NCI-H1105 treated with DMSO at 0.1 percent for 48 hours (cell line): ENCODE measurements at regions not wholly inside any gene's neighbourhood (a gene's known extent, or its start where the extent isn't known, plus 50 kb on each side); places are given as distances from the start of the nearest gene placed in this dataset.

ENCODE experiments used
- DNase-seq: peaks from one replicate; lab custom pipeline; 2025; lab: John Stamatoyannopoulos, UW

DNA sequence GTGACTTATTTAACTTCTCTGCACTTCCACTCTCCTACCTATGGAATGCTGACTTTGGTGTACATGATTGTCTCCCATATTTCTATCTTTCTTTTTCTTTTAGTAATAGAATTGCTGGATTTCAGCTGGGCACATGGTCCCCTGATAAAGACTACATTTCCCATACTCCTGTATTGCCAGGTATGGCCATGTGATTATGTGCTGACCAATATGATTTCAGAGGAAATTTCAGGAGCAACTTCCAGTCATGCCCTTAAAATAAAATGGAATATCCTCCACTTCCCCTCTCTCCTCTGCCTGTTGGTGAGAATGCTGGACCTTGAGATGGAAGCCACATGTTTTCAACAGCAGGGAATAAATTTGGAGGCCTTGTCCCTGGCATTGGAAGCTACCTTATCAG lies 130.7 kb upstream of the IGSF21 start:
- DNase-seq, result no peak

DNA sequence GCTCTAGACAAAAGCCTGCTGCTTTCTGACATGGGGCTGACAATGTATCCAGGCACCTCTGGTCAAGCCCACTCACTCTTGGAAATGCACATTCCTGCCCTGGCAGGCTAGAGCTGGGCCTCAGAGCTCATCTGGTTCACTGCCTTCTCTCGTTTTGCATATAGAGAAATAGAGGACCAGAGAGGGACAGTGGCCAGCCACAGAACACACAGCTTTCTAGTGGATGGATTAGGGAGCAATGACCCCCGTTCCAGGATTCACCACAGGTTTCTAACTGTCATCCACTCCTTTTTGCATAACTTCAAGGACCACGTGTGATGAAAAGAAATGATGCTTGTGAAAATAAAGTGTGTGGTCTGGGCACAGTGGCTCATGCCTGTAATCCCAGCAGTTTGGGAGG lies 129.6 kb upstream of the IGSF21 start:
- DNase-seq, result no peak

DNA sequence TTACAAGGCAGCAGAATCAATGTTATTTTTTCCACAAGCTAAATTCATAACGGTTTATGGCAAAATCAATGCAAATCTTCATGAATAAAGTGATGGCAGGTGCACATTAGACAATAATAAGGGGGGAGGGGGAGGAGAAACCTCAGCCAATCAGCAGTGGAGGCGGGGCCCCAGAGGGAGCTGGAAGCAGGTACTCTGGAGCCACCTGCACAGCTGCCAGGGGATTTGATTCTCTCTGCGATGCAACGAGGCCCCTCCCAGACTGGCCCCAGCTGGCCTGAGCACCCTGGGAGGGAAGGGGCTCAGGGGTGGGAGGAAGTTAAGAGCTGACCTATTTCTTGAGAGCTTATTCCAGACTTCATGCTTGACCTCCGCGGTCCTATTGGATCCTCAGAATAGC lies 127.8 kb upstream of the IGSF21 start:
- peak; percentile 95 for DNase-seq

DNA sequence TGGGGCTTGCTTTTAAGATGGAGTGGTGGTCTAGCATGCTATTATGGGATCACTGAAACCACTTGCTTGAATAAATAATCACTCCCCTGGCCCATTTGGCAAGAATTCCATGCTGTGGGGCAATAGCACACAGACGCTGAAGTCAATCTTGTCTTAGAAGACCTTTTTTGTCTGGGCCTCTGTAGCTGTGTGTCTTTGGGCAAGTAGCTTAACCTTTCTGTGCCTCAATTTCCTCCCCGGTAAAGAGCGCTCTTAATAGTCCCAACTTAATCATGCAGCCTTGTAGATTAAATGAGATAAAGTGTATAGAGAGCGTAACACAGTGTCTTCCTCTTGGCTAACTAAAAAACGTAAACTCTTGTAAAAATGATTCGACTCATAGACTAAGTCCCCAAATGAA lies 125.4 kb upstream of the IGSF21 start:
- no peak for DNase-seq

DNA sequence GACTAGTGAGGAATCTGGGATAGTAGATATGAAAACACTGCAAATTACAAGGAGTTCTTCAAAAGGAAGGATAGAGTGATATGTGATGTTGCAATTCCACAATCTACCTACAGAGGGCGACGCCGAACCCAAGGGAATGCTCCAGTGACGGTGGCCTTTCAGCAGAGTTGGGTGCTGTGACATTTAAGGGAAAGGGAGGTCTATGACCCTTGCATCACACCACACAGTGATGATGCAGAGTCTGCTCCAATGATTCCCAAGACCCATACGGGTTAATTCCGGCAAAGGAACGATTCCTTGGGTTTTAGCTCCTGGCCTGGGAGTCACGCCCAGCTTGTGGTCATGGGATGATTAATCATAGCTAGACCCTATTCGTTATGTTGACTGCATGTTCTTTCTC lies 123.0 kb upstream of the IGSF21 start:
- peak; percentile 13 for DNase-seq

DNA sequence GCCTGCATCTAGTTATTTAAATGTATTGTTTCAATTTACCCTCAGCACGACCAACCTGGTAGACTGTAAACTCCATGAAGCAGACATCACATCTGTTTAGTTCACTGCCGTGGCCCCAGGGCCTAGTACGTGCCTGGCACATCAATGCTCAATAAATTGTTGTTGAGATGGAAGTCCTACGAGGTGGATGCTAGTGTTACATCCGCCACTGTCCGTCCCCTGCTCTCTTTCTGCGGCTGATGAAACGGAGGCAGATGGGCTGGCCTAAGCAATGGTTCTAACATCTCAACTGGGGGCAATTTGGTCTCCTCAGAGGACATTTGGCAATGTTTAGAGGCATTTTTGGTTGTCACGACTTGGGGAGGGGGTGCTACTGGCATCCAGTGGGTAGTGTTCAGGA lies 121.4 kb upstream of the IGSF21 start:
- no peak for DNase-seq

DNA sequence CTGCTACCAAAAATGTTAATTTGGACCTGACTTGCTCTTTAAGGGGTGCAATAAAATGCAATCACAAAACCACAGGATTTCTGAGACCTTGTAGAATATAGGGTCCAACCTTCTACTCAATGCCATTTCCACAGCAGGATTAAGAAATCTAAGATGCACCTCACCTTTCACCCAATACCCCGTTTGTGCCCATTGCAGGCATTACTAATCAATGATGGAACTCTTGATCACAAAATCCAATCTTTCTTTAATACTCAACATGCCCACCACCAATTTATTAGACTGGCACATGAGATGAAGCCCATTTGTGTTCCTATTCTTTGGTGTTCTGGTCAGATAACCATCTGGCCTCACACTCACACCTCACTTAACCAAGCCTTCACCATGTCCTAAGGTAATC lies 117.2 kb upstream of the IGSF21 start:
- no peak for DNase-seq

DNA sequence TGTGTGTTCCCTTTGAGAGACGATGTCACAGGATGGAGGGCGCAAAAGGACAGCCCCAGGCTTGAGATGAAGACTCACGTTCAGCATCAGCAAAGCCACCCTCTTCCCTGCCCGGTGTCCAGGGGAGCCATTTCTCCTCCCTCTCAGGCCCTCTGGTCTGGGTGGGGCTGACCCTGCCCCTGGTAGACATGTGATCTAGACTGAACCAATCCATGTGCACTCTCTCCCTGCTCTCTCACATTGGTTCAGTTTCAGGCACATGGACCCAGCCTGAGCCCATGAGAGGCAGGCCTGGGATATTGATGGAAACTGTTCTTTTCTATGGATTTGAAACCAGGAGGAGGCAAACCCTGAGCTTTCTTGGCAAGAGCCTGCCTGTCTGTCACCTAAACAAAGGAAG lies 115.6 kb upstream of the IGSF21 start:
- no peak for DNase-seq

DNA sequence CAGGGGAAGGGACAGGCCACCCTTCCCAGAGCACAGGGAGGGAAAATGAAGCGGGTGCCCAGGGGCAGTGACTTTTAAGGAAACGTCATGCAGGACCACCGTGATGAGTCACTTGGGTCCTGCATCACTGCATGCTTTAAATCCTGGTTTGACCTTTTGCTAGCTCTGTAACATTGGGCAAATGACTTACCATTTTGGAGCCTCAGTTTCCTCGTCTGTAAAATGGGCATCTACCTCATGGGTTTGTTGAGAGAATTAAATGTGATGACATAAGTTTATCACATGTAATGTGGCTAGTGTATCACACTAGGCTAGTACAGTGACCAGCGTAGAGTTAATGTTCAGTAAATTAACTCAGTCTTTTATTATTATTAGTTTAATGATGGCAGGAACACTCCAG lies 114.8 kb upstream of the IGSF21 start:
- no peak for DNase-seq

DNA sequence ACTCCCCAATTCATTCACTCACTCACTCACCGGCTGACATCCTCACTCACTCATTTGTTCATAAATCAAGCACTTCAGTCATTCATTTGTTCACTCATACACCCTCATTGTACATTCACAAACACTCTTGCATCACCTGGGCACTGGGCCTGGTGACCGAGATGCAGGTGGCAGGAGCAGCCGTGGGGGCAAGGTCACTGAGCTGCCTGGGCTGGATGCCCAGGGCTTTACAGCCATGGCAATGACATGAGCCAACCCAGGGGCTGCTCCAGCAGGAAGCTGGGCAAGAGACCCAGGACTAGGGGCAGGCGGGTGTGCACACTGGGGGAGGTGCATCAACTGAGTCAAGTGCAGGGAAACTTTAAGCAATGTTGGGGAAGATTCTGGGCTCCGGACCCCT lies 113.6 kb upstream of the IGSF21 start:
- no peak for DNase-seq

DNA sequence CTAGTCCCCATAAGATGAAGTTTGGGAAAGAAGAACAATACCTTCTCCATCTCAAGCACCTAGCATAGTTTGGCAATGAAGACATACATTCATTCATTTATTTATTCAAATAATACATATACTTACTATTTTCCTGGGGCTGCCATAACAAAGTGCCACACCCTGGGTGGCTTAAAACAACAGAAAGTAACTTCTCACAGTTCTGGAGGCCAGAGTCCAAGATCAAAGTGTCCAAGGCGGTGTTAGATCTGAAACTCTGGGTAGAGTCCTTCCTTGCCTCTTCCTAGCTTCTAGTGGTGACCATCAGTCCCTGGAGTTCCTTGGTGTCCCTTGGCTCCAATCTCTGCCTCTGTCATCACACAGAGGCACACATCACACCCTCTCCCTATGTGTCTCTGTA lies 112.1 kb upstream of the IGSF21 start:
- DNase-seq, result no peak

DNA sequence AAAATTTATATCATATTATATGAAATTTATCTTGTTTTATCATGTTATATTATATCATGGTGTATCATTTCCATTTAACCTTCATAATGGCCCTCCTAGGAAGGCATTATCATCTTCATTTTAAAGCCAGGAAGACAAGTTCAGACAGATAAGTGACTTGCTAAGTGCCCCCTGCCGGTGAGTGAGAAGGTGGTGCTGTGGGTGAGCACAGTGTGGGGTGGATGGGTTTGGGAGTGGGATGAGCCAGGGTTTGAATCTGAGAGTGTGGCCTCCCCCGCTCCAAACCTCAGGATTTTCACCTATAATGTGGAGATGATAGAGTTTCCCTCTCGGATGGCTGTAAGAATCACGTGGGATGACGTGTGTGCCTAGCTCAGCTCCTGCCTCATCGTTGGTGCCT lies 108.7 kb upstream of the IGSF21 start:
- DNase-seq, result peak; percentile 2

DNA sequence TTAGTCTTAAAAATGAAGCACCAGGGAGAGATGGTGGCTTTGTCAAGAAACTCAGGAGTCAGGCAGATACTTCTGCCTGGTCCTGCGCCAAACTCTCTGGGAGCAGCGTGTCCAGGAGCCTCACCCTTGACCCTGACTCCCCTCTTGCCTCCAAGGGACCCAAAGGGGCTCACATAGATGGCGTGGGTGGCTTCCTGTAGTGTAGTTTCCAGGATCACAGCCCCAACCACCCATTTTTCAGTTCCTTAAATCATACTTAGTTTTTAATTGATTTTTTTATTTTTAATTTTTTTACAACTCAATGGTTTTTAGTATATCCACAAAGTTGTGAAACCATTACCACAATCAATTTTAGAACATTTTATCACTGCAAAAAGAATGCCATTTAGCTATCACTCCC lies 107.7 kb upstream of the IGSF21 start:
- DNase-seq, result no peak

DNA sequence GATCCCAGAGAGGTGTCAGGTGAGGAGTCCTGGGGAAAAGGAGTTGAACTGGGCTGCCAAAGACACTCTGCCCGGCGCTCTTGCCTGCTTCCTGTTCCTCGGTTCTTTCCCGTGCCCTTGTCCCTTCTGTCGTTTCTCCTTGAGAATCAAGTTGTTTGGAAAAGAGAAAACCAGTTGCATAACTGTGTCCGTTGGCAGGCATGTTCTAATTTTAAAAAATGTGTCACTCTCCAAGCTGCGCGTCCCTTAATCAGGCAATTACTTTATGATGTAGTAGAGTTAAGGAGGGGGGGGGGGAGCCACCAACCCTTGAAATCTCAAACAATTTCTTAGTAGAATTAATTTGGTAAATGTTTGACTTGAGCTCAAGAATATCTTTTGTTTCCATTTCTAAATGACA lies 105.9 kb upstream of the IGSF21 start:
- no peak for DNase-seq

DNA sequence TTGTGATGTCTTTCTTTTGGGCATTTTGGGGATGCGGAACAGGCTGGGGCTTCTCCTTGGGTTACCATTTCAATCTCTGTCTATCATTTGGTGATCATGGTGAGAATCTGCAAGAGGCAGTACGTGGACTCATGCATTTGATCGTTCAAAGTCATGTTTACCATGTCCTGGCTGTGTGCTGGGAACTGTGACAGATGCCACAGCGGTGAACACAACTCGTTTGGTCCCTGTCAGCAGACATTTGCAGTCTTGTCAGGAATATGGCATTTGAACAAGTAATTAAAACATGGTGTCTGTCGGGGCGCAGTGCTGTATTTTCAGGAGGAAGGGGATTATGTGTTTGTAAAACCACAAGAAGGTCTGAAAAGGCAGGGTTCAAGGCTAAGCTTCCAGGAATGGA lies 103.3 kb upstream of the IGSF21 start:
- DNase-seq, result no peak

DNA sequence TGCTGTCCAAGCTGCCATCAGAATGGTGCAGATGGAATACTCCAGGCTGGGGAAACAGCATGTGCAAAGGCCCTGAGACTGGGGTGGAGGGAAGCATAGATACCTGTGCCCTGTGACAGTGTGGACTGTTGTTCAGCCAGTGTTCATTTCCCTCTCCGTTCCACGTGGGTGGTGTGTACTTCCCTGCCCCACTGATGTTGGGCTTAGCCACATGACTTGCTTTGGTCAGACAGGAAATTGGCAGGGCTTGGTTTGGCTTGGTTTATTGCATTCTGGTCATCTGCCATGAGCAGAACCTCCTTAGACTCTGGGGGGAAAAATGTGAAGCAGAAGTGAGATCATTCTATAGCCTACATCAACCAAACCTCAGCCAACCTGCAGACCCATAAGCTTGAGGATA lies 102.4 kb upstream of the IGSF21 start:
- DNase-seq, result no peak

DNA sequence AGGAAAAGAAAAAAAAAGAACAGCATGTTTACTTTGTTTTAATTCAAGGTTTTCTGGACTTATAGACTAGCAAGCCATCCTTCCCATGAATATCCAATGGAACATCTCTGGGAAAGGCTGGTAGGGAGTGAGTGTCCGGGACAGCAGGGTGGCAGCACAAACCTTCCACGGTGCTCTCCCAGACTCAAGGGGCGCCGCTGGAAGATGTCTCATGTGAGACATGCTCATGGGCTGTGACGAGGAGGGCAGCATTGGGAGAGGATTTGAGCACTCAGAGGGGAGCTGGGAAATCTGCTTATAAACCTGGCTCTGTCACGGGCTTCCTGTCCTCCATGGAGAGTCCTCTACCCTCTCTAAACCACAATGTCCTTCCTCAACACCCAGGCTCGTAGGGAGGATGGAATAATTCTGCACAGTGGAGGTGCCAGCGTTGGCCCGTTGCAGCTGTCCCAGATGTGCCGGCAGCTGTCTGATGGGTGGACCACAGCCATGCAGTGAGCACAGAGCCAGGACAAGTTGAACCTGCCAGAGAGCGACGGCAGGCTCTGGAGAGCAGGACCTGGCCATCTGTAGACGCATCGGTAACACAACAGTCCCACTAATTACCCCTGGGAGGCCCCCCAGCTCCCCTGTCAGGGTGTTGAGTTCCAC lies 100.1 kb upstream of the IGSF21 start:
- no peak for DNase-seq

DNA sequence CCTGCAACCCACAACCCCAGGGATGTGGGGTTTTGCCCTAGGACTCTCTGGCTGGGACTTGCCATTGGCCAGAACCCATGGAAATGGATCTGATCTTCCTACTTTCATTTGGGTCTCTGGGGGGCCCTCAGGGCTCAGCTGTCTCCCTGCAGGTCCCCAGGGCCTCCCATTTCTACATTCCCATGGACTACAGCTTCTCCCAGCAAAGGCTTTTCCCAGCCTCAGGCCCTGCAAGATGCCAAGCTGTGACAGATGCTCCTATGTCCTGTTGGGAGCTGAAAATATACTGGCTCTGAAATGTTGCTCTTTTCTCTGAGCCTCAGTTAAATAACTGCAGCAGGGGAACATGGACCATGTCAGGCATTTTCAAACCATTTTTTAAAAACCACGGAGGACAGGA lies 99.5 kb upstream of the IGSF21 start:
- DNase-seq, result no peak

DNA sequence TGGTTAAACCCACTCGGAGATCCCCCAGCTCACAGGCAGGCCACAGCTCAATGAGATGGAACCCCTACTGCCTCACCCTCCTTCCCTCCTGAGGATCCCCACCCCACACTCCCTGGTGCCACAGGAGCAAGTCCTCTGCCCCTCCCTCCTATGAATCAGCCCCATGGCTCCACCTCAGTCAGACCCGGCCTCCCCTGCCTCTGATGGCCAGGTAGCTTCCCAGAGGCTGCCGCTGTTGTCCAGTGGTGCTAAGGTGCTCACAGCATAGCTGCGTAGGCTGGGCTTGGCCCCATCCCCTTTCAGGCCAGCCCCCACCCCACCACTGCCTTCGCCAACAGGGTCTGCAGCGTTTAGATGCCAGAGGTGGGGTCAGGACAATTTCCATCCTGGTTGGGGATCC lies 98.5 kb upstream of the IGSF21 start:
- DNase-seq, result no peak

DNA sequence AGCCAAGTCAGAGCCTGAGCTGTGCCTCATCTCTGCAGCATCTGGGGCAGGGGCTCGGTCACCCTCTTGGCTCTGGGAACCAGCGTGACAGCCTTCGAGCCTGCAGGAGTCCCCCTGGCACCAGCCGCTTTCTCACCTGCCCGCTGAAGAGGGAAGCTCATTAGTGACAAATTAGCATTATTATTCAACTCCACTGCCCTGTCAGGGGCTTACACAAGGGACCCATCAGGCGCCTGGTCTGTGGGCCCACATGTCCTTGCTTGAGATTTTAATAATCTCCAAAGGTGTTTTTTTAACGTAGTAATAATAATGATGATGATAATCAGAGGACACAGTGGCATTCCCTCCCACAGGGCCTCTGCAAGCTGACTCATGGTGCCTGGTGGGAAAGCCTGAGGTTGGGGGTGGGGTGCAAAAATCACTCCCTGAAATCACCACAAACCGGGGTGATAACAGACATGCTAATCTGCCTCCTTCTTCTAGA lies 98.1 kb upstream of the IGSF21 start:
- peak; percentile 74 for DNase-seq

DNA sequence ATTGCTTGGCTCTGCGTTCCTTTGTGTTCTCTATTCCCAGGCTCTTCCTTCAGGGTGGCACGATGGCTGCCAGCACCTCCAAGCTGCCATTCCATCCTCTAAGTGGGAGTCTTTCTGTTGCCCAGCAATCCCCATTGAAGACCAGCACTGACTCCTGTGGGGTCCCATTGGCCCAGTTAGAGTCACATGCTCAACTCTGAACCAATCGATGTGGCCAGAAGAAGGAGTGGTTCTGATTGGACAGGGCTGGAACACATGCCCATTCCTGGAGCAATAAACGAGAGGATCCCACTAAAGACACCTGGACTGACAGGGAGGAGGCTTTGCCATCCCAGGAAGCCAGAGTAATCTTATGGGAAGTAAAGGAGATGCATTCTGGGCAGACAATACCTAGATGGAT lies 97.2 kb upstream of the IGSF21 start:
- no peak for DNase-seq

DNA sequence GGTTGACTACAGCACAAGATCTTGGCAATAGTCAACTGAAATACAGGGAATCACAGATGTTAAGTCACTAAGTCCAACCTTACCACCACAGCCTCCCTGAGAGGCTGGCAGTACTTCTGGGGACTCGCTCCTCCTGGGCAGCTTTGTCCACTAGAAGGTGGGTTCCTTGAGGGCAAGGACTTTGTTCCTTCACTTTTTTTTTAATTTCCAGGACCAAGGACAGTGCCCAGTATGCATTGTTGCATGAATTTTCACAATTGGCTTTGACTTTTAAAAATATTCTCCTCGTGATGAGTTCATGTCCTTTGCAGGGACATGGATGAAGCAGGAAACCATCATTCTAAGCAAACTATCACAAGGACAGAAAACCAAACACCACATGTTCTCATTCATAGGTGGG lies 96.7 kb upstream of the IGSF21 start:
- DNase-seq, result no peak

DNA sequence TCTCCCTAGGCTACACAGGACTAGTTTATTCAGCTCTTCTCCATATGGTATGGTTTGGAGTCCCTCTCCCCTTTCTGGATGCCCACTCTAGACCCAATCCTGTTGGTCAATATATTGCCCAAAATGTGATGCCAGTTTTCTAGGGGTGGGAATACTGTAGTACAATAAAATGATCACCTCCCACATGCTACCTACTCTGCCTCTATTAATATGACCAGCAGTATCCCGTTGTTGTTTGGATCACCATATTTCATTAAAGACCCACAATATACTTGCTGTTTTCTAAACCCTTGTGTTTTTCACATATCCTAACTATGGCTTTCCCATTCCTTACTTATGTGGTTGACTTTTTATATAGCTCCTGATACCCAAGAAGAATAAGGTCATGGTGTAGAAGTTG lies 95.9 kb upstream of the IGSF21 start:
- DNase-seq, result no peak

DNA sequence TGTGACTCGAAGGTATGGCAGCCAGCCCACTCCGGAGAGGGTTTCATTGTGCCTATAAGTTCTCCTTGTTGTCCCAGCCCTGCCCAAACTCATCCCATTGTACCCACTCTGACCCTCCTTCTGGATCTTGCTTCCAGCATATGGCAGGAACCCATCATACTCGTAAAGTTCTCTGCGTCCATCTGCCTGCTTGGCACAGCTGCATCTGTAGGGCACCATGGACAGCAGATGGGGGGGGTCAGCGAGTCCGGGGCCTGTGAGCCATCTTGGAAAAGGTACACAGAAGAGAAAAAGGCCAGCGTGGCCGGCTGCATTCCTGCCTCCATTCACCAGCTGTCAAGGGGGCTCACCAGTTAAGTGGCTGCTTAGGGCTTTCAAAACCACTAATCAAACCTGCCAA lies 94.9 kb upstream of the IGSF21 start:
- no peak for DNase-seq

DNA sequence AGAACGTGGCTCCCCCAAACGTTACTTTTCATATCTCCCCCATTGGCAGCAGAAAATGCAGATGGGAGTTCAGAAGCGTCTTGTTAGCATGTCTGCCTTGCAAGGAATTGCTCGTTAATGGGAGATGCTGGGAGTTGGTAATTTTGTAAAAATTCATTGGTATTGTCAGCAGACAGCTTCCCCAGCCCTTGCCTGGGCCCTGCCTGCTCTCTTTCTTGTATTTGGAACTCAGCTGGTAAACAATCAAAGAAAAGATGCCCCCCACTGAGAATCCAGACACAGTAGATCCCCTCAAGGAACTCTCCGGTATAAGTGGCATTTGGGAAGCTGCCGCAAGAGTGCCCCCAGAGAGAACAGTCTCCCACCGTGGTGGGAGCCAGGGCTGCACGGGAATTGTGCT lies 94.4 kb upstream of the IGSF21 start:
- no peak for DNase-seq
